ENCODE measurements at regions not wholly inside any gene's neighbourhood (a gene's known extent, or its start where the extent isn't known, plus 50 kb on each side); places are given as distances from the start of the nearest gene placed in this dataset.

DNA sequence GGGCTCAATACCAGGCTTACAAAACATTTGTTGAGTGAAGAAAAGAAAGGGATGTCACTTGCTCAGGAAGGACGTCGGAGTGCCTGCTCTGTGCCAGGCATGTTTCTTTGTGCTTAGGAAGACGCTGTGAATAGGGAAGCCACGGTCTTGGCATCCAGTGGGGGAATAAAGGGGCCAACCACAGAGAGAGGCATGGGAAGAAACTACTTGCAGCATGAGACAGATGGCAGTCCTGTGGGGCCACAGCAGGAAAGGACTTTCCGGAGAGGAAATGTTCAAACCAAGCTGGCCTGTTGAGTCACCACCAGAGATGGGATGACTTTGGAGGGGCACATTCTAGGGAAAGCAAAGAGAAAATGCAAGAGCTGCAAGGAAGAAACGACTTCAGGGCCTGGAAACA lies 173.2 kb downstream of the CDH26 start:
- Histone ChIP-seq H3K27me3 (ENCODE audit: control insufficient read depth, insufficient read depth) (no peaks in the 10 kb centered on the region), H3K4me1 (ENCODE audit: control insufficient read depth, insufficient read depth, low read length) (no peaks in the 10 kb centered on the region), H3K27ac (ENCODE audit: low read length) (no peak overlapping the region), H3K9me3 (ENCODE audit: control insufficient read depth, low read length) (no peaks in the 10 kb centered on the region), H3K4me3 (ENCODE audit: low read length) (no peak overlapping the region)
- intact Hi-C loops (cut with DNase I) = no loop called here
- WGBS = 52% methylated on average over 6 of the region's 6 CpGs
- no peak for ATAC-seq
- DNase-seq = no peak

DNA sequence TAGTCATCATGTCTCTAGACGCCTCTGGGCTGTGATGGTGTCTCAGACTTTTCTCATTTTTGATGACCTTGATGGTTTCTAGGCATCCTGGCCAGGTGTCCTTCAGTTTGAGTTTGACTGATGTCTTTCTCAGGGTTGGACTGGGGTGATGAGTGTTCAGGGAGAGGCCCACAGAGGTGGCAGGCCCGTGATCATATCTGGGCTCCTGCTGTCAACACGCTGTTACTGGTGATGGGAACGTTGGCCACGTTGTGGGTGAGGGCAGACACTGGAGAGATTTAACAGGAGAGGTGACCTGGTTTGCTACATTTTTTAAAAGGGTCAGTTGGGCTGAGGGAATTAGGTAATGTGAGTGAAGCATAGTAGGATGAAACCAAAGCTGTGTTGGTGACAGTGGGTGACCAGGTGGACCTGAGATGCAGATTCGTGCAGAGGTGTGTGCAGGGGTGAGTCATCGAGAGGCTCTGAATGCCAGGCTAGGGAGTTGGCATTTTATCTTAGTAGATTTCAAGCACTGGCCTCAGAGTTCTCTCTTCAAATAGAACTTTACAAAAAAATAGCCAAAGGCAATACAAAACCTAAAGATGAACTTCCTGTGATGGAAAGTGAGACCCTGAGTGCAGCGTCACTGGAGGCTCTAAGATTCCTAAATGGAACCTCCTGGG lies 174.1 kb downstream of the CDH26 start:
- no peak overlapping the region for H3K4me3 ChIP-seq (ENCODE audit: low read length)
- no peaks in the 10 kb centered on the region for H3K4me1 ChIP-seq (ENCODE audit: control insufficient read depth, insufficient read depth, low read length)
- DNase-seq (no peak), ATAC-seq (peak; percentile 37 to 76)
- WGBS = 42% methylated on average over 8 of the region's 8 CpGs
- intact Hi-C loops (cut with DNase I) = no loop called here
- H3K27ac ChIP-seq (ENCODE audit: low read length) = no peak overlapping the region
- H3K9me3 ChIP-seq (ENCODE audit: control insufficient read depth, low read length) = no peaks in the 10 kb centered on the region
- no peaks in the 10 kb centered on the region for H3K27me3 ChIP-seq (ENCODE audit: control insufficient read depth, insufficient read depth)

GRCh38 chr20:60132827-60133670 lies 174.8 kb downstream of the CDH26 start:
- intact Hi-C loops (cut with DNase I) = no loop called here
- H3K4me1 ChIP-seq (ENCODE audit: control insufficient read depth, insufficient read depth, low read length) = no peaks in the 10 kb centered on the region
- H3K27me3 ChIP-seq (ENCODE audit: control insufficient read depth, insufficient read depth) = no peaks in the 10 kb centered on the region
- no peak overlapping the region for H3K27ac ChIP-seq (ENCODE audit: low read length)
- no peak for ATAC-seq
- no peak overlapping the region for H3K4me3 ChIP-seq (ENCODE audit: low read length)
- H3K9me3 ChIP-seq (ENCODE audit: control insufficient read depth, low read length) = no peaks in the 10 kb centered on the region
- DNase-seq = no peak
- 76% methylated on average over 14 of the region's 14 CpGs for WGBS

GRCh38 chr20:60135276-60135675 lies 177.1 kb downstream of the CDH26 start:
- DNase-seq = no peak
- ATAC-seq = no peak
- 96% methylated on average over 4 of the region's 4 CpGs for WGBS
- Histone ChIP-seq H3K27ac (ENCODE audit: low read length) (no peak overlapping the region), H3K9me3 (ENCODE audit: control insufficient read depth, low read length) (no peaks in the 10 kb centered on the region), H3K4me1 (ENCODE audit: control insufficient read depth, insufficient read depth, low read length) (peaks cover 8% of the 10 kb centered on the region), H3K4me3 (ENCODE audit: low read length) (no peak overlapping the region), H3K27me3 (ENCODE audit: control insufficient read depth, insufficient read depth) (no peaks in the 10 kb centered on the region)
- intact Hi-C loops (cut with DNase I) = no loop called here

GRCh38 chr20:60136645-60137401 lies 178.6 kb downstream of the CDH26 start:
- H3K4me1 ChIP-seq (ENCODE audit: control insufficient read depth, insufficient read depth, low read length) = peaks cover 8% of the 10 kb centered on the region

GRCh38 chr20:60137657-60138245 lies 179.5 kb downstream of the CDH26 start:
- Histone ChIP-seq H3K27me3 (ENCODE audit: control insufficient read depth, insufficient read depth) (no peaks in the 10 kb centered on the region), H3K27ac (ENCODE audit: low read length) (no peak overlapping the region), H3K4me1 (ENCODE audit: control insufficient read depth, insufficient read depth, low read length) (peaks cover 8% of the 10 kb centered on the region), H3K9me3 (ENCODE audit: control insufficient read depth, low read length) (no peaks in the 10 kb centered on the region), H3K4me3 (ENCODE audit: low read length) (no peak overlapping the region)
- ATAC-seq (peak in 1 of 2 donors; percentile 43), DNase-seq (peak in 1 of 3 donors; percentile 70)
- WGBS = 70% methylated on average over 3 of the region's 3 CpGs
- intact Hi-C loops (cut with DNase I) = no loop called here

More at GRCh38 chr20:60136645-60137401, 178.6 kb downstream of the CDH26 start:
- Histone ChIP-seq H3K27ac (ENCODE audit: low read length) (no peak overlapping the region), H3K4me3 (ENCODE audit: low read length) (no peak overlapping the region), H3K9me3 (ENCODE audit: control insufficient read depth, low read length) (no peaks in the 10 kb centered on the region), H3K27me3 (ENCODE audit: control insufficient read depth, insufficient read depth) (no peaks in the 10 kb centered on the region)
- intact Hi-C loops (cut with DNase I) = no loop called here
- 67% methylated on average over 7 of the region's 7 CpGs for WGBS
- no peak for DNase-seq
- ATAC-seq = no peak

DNA sequence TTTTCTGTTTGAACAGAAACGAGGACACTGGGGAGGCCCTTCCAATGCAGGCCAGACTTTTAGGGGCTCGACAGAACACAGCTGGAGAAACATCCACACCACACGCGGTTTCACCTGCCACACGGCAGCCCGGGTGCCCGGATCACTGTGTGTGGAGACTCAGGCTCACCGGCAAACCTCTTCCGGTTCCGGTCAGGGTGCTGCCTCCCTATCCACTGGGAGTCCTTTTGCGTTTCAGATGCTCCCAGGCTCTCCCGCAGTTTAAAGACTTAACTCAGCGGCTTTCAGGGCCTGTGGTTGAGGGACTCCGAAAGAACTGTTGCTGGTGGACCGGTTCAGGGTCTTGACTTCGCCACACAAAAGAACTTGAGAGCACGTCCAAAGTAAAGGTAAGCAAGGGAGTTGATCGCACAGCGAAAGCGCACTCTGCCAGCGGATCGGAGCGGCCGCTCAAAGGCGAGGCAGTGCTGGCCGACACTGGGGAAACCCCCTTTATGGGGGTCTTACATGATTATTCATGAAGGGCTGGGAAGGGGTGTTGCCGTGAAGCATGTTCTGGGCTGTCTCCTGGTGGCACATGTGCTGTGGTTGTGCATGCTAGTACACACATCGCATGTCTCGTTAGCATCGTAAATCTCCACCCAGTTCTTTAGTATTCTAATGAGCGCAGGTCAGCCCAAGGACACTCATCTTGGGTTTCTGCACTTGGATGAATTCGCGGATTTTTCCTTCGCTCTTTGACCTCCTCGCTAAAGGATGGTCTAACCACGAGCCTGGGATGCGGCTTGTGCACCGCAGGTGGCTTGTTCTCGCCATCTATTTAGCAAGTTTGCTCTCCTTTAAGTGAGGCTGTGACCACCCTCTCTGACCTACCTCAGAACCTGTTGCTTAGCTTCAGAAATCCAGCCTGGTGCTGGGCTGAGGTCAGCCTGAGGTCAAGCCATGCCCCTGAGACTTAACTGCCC lies 180.3 kb downstream of the CDH26 start:
- Histone ChIP-seq H3K9me3 (ENCODE audit: control insufficient read depth, low read length) (no peaks in the 10 kb centered on the region), H3K4me1 (ENCODE audit: control insufficient read depth, insufficient read depth, low read length) (peaks cover 8% of the 10 kb centered on the region), H3K4me3 (ENCODE audit: low read length) (no peak overlapping the region), H3K27ac (ENCODE audit: low read length) (no peak overlapping the region), H3K27me3 (ENCODE audit: control insufficient read depth, insufficient read depth) (no peaks in the 10 kb centered on the region)
- intact Hi-C loops (cut with DNase I) = no loop called here
- WGBS = 83% methylated on average over 39 of the region's 39 CpGs
- ATAC-seq = peak; percentile 70 to 75
- peak; percentile 47 to 80 (median 76) for DNase-seq

DNA sequence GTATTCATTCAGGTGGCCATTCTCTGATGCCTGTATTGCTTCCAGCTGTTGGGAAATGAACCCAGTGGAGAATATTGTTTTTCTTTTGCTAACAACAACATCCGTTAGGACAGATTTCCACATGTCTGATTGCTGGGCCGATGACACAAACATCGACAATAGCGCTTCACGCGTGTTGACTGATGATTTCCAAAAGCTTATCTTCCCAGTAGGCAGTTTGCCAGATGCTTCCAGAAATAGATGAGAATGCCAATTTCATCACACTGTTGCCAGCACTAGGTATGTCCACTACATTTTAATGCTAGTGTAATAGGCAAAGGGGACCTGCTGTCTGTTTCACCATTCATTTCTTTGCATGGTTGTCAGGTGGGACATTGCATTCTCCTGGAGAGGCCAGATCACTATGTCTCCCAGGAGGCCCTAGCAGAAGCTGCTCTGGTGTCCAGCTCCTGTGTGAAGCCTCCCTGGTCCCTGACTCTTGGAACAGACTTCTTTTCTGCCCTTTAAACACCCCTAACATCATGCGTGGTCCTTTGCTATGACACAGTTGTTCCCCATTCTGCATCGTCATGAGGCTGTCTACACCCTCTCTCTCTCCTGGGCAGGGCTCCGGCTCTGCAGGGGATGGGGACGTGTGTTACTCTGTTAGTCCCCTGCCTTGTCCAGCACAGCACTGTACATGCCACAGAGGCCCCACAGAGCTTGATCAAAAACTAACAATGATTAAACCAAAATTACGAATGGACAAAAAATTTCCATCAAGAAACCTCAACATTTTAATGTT lies 181.6 kb downstream of the CDH26 start:
- Histone ChIP-seq H3K4me1 (ENCODE audit: control insufficient read depth, insufficient read depth, low read length) (peaks cover 8% of the 10 kb centered on the region), H3K27ac (ENCODE audit: low read length) (peak overlapping the region; percentile 28), H3K4me3 (ENCODE audit: low read length) (no peak overlapping the region), H3K9me3 (ENCODE audit: control insufficient read depth, low read length) (no peaks in the 10 kb centered on the region), H3K27me3 (ENCODE audit: control insufficient read depth, insufficient read depth) (no peaks in the 10 kb centered on the region)
- DNase-seq (no peak), ATAC-seq (peak; percentile 34 to 44)
- intact Hi-C loops (cut with DNase I) = no loop called here
- WGBS = 28% methylated on average over 11 of the region's 11 CpGs

- H3K4me1 ChIP-seq (ENCODE audit: control insufficient read depth, insufficient read depth, low read length) = peaks cover 8% of the 10 kb centered on the region
- intact Hi-C loops (cut with DNase I) = no loop called here
- ATAC-seq (no peak), DNase-seq (no peak)
- H3K4me3 ChIP-seq (ENCODE audit: low read length) = no peak overlapping the region
- H3K27ac ChIP-seq (ENCODE audit: low read length) = no peak overlapping the region
- WGBS = 51% methylated on average over 1 of the region's 1 CpG
- H3K27me3 ChIP-seq (ENCODE audit: control insufficient read depth, insufficient read depth) = no peaks in the 10 kb centered on the region
- H3K9me3 ChIP-seq (ENCODE audit: control insufficient read depth, low read length) = no peaks in the 10 kb centered on the region
Measured at GRCh38 chr20:60142587-60142986, 184.4 kb downstream of the CDH26 start.

Data from right cardiac atrium (tissue), 5 donors.